Astrocyte (in vitro differentiated cells and primary cell): ENCODE measurements at regions not wholly inside any gene's neighbourhood (a gene's known extent, or its start where the extent isn't known, plus 50 kb on each side); places are given as distances from the start of the nearest gene placed in this dataset.

Experiments used
- DNase-seq: peaks from one replicate; pipeline ENCODE4 v3.0.0-alpha.2; 2010; ENCODE audit warnings: low read depth
- FAIRE-seq: peaks from 2 replicates; lab custom pipeline; 2011; peaks lifted over from hg19 to GRCh38; lab: Jason Lieb, UNC
- H2AFZ ChIP-seq: 2 replicates; pipeline ENCODE4 v1.6.0; 2012; ENCODE audit warnings: low read depth, low read length, inconsistent platforms
- H3K27ac ChIP-seq: 2 replicates; pipeline ENCODE4 v1.5.1; 2011; ENCODE audit warnings: low read depth, low read length, inconsistent platforms
- H3K27me3 ChIP-seq: 2 replicates; pipeline ENCODE4 v1.6.0; 2011; ENCODE audit warnings: low read length, inconsistent platforms; ENCODE audit not compliant: insufficient read depth
- H3K36me3 ChIP-seq: 2 replicates; pipeline ENCODE4 v1.5.1; 2011; ENCODE audit warnings: low read length, inconsistent platforms; ENCODE audit not compliant: insufficient read depth
- H3K4me1 ChIP-seq: 2 replicates; pipeline ENCODE4 v1.5.1; 2011; ENCODE audit warnings: low read length, inconsistent platforms; ENCODE audit not compliant: insufficient read depth
- H3K4me2 ChIP-seq: 2 replicates; pipeline ENCODE4 v1.6.0; 2012; ENCODE audit warnings: low read length, inconsistent platforms
- H3K4me3 ChIP-seq: 2 replicates; pipeline ENCODE4 v1.5.1; 2011; ENCODE audit warnings: low read depth, mild to moderate bottlenecking, low read length, inconsistent platforms; ENCODE audit not compliant: insufficient read depth
- H3K79me2 ChIP-seq: 2 replicates; pipeline ENCODE4 v1.6.0; 2012; ENCODE audit warnings: mild to moderate bottlenecking, low read length, inconsistent platforms; ENCODE audit not compliant: insufficient read depth
- H3K9ac ChIP-seq: 2 replicates; pipeline ENCODE4 v1.6.0; 2012; ENCODE audit warnings: mild to moderate bottlenecking, low read length, inconsistent platforms
- H3K9me3 ChIP-seq: 2 replicates; pipeline ENCODE4 v1.5.1; 2012; ENCODE audit warnings: low read depth, mild to moderate bottlenecking, low read length, inconsistent platforms; ENCODE audit not compliant: insufficient read depth
- H4K20me1 ChIP-seq: 2 replicates; pipeline ENCODE4 v1.6.0; 2012; ENCODE audit warnings: low read length, inconsistent platforms; ENCODE audit not compliant: insufficient read depth
- H3K27ac Mint-ChIP-seq: one replicate; pipeline ENCODE4 v1.8.0; 2021; ENCODE audit warnings: mild to moderate bottlenecking, mixed read lengths; ENCODE audit not compliant: unreplicated experiment
- H3K27me3 Mint-ChIP-seq: one replicate; pipeline ENCODE4 v1.8.0; 2021; ENCODE audit warnings: low read depth, mixed read lengths; ENCODE audit not compliant: unreplicated experiment
- H3K36me3 Mint-ChIP-seq: one replicate; pipeline ENCODE4 v1.8.0; 2021; ENCODE audit warnings: low read depth, mixed read lengths; ENCODE audit not compliant: unreplicated experiment
- H3K4me1 Mint-ChIP-seq: one replicate; pipeline ENCODE4 v1.8.0; 2021; ENCODE audit warnings: low read depth, mixed read lengths; ENCODE audit not compliant: unreplicated experiment
- H3K4me3 Mint-ChIP-seq: one replicate; pipeline ENCODE4 v1.8.0; 2021; ENCODE audit warnings: mild to moderate bottlenecking, moderate library complexity, mixed read lengths; ENCODE audit not compliant: unreplicated experiment
- H3K9me3 Mint-ChIP-seq: one replicate; pipeline ENCODE4 v1.8.0; 2021; ENCODE audit warnings: mild to moderate bottlenecking, mixed read lengths; ENCODE audit not compliant: unreplicated experiment
- CTCF ChIP-seq: IDR thresholded peaks from 2 replicates; pipeline ENCODE4 v1.5.1; 2011; ENCODE audit warnings: low read depth, mild to moderate bottlenecking, inconsistent platforms, low read length, moderate library complexity; ENCODE audit not compliant: insufficient read depth
- EZH2 ChIP-seq: IDR thresholded peaks from 2 replicates; pipeline ENCODE4 v1.6.1; 2012; ENCODE audit warnings: mild to moderate bottlenecking, low read length, inconsistent platforms; ENCODE audit not compliant: insufficient read depth

- Mint-ChIP-seq H3K27ac (no peak overlapping the region), H3K27me3 (no peaks in the 10 kb centered on the region), H3K9me3 (peaks cover 1% of the 10 kb centered on the region), H3K4me1 (peaks cover 10% of the 10 kb centered on the region), H3K4me3 (no peak overlapping the region), H3K36me3 (no peaks in the 10 kb centered on the region)
- H3K4me3 ChIP-seq: no peak overlapping the region
- H3K27me3 ChIP-seq: no peaks in the 10 kb centered on the region
- no peak overlapping the region for H3K27ac ChIP-seq
- no peak overlapping the region for H3K4me2 ChIP-seq
- H2AFZ ChIP-seq: no peak overlapping the region
- H3K36me3 ChIP-seq: no peaks in the 10 kb centered on the region
- TF ChIP-seq EZH2 (no peak), CTCF (no peak)
- H3K4me1 ChIP-seq: peaks cover 11% of the 10 kb centered on the region
- FAIRE-seq: no peak
- no peaks in the 10 kb centered on the region for H4K20me1 ChIP-seq
- no peak overlapping the region for H3K9ac ChIP-seq
- DNase-seq: no peak
- no peaks in the 10 kb centered on the region for H3K9me3 ChIP-seq
- no peaks in the 10 kb centered on the region for H3K79me2 ChIP-seq
Observed at GRCh38 chr5:34576891-34577666, 79.0 kb upstream of the RAI14 start.

- no peak for TF ChIP-seq EZH2
- no peak for TF ChIP-seq CTCF
- Histone ChIP-seq H4K20me1 (no peaks in the 10 kb centered on the region), H3K4me2 (no peak overlapping the region), H3K4me3 (no peak overlapping the region), H3K27me3 (no peaks in the 10 kb centered on the region), H2AFZ (no peak overlapping the region), H3K79me2 (no peaks in the 10 kb centered on the region), H3K9me3 (no peaks in the 10 kb centered on the region), H3K9ac (no peak overlapping the region), H3K4me1 (peaks cover 8% of the 10 kb centered on the region), H3K36me3 (no peaks in the 10 kb centered on the region), H3K27ac (no peak overlapping the region)
- H3K4me3 Mint-ChIP-seq: no peak overlapping the region
- H3K9me3 Mint-ChIP-seq: peaks cover 1% of the 10 kb centered on the region
- H3K4me1 Mint-ChIP-seq: peaks cover 7% of the 10 kb centered on the region
- no peak overlapping the region for H3K27ac Mint-ChIP-seq
- no peaks in the 10 kb centered on the region for H3K27me3 Mint-ChIP-seq
- H3K36me3 Mint-ChIP-seq: no peaks in the 10 kb centered on the region
- DNase-seq (no peak), FAIRE-seq (no peak)
Observed at GRCh38 chr5:34578962-34579361, 77.2 kb upstream of the RAI14 start.

- Mint-ChIP-seq H3K4me3 (no peak overlapping the region), H3K27ac (no peak overlapping the region), H3K36me3 (no peaks in the 10 kb centered on the region), H3K27me3 (no peaks in the 10 kb centered on the region), H3K9me3 (peaks cover 1% of the 10 kb centered on the region), H3K4me1 (peaks cover 15% of the 10 kb centered on the region)
- no peak for FAIRE-seq
- no peaks in the 10 kb centered on the region for H3K79me2 ChIP-seq
- no peaks in the 10 kb centered on the region for H4K20me1 ChIP-seq
- no peak overlapping the region for H3K9ac ChIP-seq
- no peaks in the 10 kb centered on the region for H3K27me3 ChIP-seq
- TF ChIP-seq EZH2 (no peak), CTCF (no peak)
- no peak overlapping the region for H3K4me2 ChIP-seq
- no peaks in the 10 kb centered on the region for H3K9me3 ChIP-seq
- H3K4me1 ChIP-seq: peaks cover 18% of the 10 kb centered on the region
- H3K27ac ChIP-seq: no peak overlapping the region
- no peaks in the 10 kb centered on the region for H3K36me3 ChIP-seq
- peak overlapping the region; percentile 11 for H2AFZ ChIP-seq
- DNase-seq: no peak
- no peak overlapping the region for H3K4me3 ChIP-seq
Observed at GRCh38 chr5:34580983-34581382, 75.1 kb upstream of the RAI14 start.
